GM21381 (cell line): ENCODE measurements at regions not wholly inside any gene's neighbourhood (a gene's known extent, or its start where the extent isn't known, plus 50 kb on each side); places are given as distances from the start of the nearest gene placed in this dataset.
"Not testable (repeated sequence)": the region's sequence is repeated elsewhere in the genome, so short reads cannot be mapped to it uniquely, and the experiment has no call there.

Experiments
- ATAC-seq: cut with Tn5 transposase; IDR thresholded peaks from one replicate; pipeline ENCODE4 v1.9.1; 2021; ENCODE audit warnings: mild to moderate bottlenecking, moderate library complexity; ENCODE audit not compliant: unreplicated experiment

DNA sequence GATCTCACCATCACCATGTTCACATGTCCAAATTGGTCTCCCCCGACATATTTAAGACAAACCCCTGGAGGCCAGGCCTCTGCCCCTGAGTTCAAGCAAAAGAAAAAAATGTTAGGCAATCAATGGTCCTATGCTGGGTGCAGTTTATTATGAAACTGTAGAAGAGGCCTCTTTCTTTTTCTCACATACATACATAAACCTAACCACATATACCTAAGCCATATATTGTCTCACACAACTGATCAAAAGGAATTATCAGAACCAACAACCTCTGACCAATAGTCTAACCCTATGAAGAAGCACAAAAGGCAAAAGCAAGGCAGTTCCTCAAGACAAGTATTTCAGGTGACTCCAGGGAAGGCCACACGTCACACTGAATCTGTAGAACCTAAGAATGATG is 49.9 kb downstream of the ILRUN start:
- ATAC-seq = no peak

DNA sequence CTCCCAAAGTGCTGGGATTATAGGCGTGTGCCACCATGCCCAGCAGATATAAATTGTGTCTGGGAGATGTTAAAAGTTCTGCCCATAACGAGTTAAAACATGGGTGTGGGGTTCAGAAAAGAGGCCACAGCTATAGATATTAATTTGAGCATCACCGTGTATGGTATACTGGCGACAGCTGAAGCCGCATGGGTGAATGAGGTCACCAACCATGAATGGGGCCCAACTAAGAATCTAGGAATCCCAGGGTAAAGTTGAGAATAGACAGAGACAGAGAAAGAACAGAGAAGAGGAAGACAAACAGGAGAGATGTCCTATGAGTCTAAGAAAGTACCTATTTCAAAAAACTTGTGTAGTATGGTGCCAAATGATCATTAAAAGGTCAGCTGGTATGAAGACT is 50.9 kb downstream of the ILRUN start:
- no peak for ATAC-seq

DNA sequence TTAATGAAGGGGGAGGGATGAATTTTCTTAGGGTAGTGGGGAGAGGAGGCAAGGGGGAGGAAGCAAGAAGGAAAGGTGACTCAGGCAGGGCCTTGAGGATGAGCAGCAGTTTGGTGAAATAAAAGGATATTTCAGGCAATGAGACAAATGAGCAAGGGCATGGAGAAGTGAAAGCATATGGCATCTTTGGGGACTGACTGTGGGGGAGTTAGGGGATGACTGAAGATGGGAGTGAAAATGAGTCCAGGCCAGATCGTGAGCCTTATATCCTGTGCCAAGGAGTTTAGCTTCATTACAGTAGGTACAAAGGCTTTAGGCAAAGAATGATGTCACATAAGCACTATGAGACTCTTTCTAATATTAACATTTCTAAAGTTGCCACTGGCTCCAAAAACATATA is 51.9 kb downstream of the ILRUN start:
- no peak for ATAC-seq

GRCh38 chr6:34642427-34642826 is 54.1 kb downstream of the ILRUN start:
- ATAC-seq = no peak

DNA sequence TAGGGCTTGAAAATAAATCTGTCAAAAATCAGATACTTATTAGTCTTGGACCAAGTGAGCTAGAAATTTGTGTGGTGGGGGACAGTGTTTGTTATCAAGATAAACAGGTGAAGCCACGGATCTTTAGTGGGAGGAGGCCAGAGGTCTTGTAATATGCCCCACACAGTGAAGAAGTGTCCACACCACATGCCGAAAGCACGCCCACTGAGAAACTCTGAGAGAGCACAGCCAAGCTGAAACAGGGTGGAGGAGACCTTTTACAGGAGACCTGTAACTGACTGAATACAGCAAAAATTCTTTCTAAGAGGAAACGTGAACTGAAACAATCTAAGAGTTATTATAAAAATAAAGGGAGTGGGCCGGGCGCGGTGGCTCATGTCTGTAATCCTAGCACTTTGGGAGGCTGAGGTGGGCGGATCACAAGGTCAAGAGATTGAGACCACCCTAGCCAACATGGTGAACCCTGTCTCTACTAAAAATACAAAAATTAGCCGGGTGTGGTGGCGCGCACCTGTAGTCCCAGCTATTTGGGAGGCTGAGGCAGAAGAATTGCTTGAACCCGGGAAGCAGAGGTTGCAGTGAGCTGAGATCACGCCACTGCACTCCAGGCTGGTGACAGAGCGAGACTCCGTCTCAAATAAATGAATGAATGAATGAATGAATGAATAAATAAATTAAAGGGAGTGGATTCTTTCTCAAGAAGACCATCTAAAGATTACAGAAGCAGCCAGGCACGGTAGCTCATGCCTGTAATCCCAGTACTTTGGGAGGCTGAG is 56.3 kb downstream of the ILRUN start:
- ATAC-seq = not testable (repeated sequence)

- ATAC-seq = peak; percentile 78
These were observed 57.5 kb downstream of the ILRUN start for GRCh38 chr6:34638834-34639736.

DNA sequence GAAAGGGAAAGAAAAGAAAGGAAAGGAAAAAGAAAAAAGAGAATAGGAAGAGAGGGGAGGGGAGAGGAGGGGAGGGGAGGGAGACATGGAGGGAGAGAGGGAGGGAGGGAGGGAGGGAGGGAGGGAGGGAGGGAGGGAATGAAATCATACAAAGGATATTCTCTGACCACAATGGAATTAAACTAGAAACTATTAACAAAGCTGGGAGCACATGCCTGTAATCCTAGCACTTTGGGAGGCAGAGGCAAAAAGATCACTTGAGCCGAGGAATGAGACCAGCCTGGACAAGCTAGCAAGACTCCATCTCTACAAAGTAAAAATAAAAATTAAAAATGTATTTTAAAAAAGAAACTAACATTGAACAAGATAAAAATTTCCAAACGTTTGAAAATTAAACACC is 62.8 kb downstream of the ILRUN start:
- ATAC-seq = no peak

- no peak for ATAC-seq
These were observed 63.3 kb downstream of the ILRUN start for GRCh38 chr6:34633256-34633655.

GRCh38 chr6:34630040-34630439 is 66.5 kb downstream of the ILRUN start:
- no peak for ATAC-seq

GRCh38 chr6:34627296-34627695 is 69.3 kb downstream of the ILRUN start:
- no peak for ATAC-seq

DNA sequence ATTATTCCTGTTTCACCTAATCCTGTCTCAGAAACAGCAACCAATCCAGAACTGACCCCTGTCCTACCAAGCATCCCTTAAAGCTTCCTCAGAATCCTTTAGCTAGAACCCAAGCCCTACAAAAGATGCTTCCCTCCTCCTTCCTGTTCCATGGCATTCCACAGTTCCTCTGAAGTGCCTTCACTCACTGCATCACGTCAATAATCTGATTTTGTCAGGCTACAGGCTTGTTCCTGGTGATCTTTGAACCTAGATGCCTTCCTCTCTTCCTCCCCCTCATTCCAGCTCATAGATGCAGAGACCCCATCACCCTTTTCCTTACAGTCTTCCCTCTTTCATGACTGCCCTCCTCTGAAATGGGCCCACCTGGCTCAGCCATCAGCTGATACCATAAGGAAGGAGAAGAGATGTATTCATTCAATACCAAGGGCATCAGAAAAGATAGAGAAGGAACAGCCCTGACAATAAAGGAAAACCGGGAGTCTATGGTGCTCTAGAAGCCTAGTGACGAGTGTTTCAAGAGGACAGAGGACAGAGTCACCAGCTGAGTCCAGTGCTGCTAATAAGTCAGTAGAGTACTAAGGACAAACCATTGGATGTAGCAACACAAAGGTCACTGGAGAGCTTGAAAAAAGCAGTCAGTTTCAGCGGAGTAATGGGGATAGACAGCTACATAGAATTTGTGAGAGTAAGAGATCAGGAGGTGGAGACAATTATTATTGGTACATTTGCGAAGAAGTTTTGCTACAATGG is 62.5 kb upstream of the SPDEF start:
- ATAC-seq = no peak

DNA sequence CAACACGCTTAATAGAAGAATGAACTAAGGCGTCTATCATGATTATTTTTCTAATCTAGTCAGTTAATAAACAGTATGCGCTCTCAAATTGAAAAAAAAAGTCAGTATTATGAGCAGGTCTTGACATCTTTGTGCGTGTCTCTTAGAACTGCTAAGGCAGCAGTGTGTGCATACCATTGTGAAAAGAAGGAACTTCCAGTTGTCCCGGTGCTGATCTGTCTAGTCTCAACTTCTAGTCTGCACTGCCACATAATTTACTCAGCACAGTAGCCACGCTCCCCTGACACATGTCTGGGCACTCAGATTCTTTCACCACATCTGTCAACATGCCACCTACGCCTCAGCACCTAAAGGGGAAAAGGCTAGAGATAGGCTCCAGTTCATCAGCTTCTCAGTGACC is 61.1 kb upstream of the SPDEF start:
- no peak for ATAC-seq

DNA sequence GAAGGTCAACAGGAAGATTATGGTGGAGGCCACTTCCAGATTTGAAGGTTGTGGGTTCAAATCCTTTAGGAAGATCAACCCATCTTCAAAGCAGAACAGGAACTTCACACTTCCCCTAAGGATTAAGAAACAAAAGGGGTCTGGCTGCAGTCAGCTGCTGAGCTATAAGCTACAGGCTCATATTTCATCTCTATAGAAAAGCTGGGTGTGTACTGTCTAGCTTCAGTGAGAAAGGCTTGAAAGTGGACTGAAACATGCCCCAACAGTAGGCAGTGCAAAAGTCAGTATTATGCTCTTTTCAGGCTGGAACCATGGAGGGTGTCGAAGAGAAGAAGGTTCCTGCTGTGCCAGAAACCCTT is 60.1 kb upstream of the SPDEF start:
- ATAC-seq = no peak

- no peak for ATAC-seq
These were observed 59.6 kb upstream of the SPDEF start for GRCh38 chr6:34615574-34616226.

DNA sequence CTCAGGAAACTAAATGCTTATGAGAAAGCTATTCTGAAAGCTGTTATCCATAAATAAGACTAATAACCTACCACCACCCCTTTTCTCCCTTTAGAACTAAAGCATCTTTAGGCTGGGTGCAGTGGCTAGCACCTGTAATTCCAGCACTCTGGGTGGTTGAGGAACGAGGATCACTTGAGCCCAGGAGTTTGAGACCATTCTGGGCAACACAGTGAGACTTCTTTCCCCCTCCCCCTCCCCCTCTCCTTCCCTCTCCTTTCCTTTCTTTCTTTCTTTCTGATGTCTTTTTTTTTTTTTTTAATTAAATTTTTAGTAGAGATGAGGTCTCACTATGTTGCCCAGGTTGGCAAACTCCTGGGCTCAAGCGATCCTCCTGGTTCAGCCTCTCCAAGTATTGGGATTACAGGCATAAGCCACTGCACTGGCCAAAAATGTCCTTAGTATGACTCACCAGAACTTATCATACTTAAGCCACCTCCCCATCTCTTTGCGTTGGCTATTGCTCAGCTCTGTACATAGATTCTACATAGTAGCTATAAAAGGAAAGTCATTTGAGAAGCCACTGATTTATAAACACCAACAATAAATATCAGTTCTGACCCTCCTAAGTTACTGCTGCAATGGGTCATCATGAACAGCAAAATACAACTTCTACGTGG is 54.8 kb upstream of the SPDEF start:
- ATAC-seq = no peak

DNA sequence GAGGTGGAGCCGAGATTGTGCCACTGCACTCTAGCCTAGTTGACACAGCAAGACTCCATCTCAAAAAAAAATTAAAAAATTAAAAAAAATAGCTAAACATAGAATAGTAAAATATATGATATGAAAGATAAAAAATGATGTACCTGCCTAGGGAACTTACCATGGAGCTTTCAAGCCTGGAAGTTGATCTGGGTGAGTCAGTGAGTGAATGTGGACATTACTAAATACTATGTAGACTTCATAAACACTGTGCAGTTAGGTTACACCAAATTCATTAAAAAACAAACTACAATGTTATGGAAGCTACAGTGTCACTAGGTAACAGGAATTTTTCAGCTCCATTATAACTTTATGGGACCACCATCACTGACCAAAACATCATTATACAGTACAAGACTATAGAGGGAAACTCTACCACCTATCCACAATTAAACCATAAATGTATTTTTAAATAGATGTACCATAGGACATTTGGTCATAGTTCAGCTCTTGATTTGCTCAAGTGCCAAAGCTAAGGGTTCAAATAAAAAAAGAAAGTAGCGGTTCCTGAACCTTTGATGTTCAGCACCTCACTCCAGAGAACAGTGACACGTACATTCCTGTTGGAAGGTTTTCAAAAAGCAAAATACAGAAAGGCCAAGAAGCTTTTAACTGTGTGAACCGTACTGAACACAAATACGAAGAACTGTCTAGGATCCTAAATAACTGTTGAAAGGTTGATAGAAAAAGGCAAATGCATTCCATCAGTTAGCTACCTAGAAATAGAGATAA is 52.4 kb upstream of the SPDEF start:
- ATAC-seq = no peak

DNA sequence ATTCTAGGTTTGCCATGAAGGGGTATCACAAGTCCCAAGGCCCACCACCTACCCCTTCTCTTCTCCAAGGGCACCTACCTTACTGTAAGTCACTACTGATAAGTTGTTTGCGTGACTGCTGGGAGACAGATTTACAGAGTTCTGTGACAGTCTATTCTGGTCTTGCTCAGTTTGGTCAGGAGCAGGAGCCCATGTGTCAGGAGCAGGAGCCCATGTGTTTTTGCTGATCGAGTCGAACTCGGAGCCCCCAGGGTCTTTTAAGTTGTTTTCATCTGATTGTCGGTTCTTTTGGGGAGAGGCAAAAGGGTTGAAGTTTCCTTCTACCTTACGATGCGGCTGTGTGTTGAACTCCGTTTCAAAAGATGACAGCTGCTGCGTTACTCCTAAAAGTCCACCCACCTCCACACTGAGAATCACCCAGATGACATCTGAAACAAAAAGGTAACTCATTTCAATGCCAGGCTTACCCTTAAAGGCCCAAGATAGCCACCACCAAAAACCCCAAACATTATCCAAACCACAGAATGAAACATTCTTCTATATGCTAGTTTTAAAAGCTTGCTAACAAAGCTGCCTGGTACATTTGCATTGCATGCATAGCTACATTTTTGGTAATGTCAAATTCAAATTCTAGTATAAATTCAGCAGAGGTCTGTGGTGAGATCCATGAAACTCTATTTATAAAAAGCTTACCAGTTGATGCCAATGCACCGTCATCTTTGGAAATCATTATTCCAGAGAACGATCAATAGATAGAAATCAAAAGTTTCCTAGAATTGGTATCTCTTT is 50.5 kb upstream of the SPDEF start:
- no peak for ATAC-seq
